H7 (cell line): ENCODE measurements at regions not wholly inside any gene's neighbourhood (a gene's known extent, or its start where the extent isn't known, plus 50 kb on each side); places are given as distances from the start of the nearest gene placed in this dataset.

Experiments
- DNase-seq: peaks from one replicate; pipeline ENCODE4 v3.0.0; 2012
- H3K27me3 ChIP-seq: 2 replicates; pipeline ENCODE4 v1.6.0; 2011; ENCODE audit warnings: mild to moderate bottlenecking, low read length; ENCODE audit not compliant: control insufficient read depth, insufficient read depth
- H3K36me3 ChIP-seq: replicated peaks from 2 replicates; pipeline ENCODE4 v1.5.1; 2011; ENCODE audit warnings: low read length; ENCODE audit not compliant: control insufficient read depth, insufficient read depth
- H3K4me3 ChIP-seq: 2 replicates; pipeline ENCODE4 v1.5.1; 2011; ENCODE audit warnings: low read depth, mild to moderate bottlenecking, control low read depth, low read length, moderate library complexity; ENCODE audit not compliant: insufficient read depth

- H3K36me3 ChIP-seq: no peaks in the 10 kb centered on the region
- no peaks in the 10 kb centered on the region for H3K27me3 ChIP-seq
- H3K4me3 ChIP-seq: no peak overlapping the region
- DNase-seq: no peak
Measured at GRCh38 chr18:26723981-26724380, 141.5 kb downstream of the AQP4 start.

DNA sequence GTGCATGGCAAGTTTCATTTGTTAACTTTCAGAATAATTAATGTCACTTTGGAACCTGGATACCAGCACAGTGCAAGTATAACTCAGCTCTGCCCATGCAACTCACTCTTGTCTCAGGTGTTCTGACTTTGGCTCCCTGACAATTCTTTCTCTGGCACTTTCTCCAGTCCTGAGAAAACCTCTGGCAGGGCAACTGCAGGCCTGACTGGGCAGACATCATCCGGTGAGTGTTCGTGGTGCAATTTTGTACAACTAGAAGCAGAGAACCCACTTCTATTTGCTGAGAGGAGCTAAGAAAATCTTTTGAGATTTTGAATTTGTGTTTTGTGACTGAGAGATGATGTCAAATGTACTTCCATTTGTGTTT, 143.0 kb downstream of the AQP4 start:
- Histone ChIP-seq H3K4me3 (no peak overlapping the region), H3K27me3 (no peaks in the 10 kb centered on the region), H3K36me3 (no peaks in the 10 kb centered on the region)
- no peak for DNase-seq

DNA sequence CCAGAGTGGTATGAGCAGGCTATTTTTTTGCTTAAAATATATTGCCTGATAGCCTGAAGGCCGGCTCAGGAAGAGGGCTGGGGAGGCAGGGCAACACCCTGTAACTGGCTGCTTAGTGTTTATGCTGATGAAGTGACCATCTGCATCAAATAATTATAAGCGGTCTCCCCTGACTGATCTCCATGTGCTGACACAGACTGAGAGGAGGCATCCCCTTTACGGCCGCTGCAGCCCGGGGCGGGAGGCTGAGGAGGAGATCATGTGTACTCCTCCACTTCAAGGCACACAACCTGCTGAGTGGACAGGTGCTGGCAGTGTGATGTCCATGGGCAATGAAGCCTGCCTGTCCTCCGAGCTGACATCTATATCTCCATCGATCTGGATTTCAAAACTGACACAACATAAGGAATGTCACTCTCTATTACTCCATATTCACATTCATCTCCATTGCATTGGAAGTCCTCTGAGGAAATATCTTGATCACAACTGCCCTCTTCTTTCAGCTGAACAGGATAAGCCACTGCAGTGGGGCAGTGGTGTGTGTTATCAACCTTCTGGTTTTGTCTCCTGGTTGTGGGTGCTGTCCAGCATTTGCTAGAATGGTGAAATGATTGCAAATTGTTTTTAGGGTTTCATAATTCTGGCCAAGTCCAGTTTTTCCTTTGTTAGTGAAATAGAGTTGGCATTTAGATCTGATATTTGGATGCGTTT, 143.5 kb downstream of the AQP4 start:
- no peaks in the 10 kb centered on the region for H3K36me3 ChIP-seq
- no peak overlapping the region for H3K4me3 ChIP-seq
- DNase-seq: no peak
- no peaks in the 10 kb centered on the region for H3K27me3 ChIP-seq

DNA sequence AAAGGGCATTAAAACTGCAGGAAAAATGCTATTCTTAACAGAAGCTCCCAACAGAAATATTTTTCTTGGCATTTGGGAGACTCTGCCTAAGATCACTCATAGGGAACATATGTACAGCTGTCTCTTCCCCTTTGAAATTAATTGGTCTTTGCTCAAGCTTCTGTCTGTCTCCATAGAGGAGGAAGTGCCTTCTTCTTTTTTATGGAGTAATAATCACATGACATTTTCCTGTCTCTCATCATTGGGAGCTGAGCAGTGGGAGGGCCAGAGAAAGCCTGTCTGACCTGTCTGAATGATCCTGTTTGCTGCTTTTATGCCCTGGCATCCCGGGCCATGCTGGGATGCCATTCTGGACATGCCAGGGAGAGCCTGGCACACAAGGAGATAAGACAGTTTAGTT, 145.6 kb downstream of the AQP4 start:
- DNase-seq: no peak

GRCh38 chr18:26717123-26717719, 148.3 kb downstream of the AQP4 start:
- no peak for DNase-seq
- Histone ChIP-seq H3K4me3 (no peak overlapping the region), H3K27me3 (no peaks in the 10 kb centered on the region), H3K36me3 (no peaks in the 10 kb centered on the region)

More for the DNA sequence above, 145.6 kb downstream of the AQP4 start:
- Histone ChIP-seq H3K36me3 (no peaks in the 10 kb centered on the region), H3K27me3 (no peaks in the 10 kb centered on the region), H3K4me3 (no peak overlapping the region)

DNA sequence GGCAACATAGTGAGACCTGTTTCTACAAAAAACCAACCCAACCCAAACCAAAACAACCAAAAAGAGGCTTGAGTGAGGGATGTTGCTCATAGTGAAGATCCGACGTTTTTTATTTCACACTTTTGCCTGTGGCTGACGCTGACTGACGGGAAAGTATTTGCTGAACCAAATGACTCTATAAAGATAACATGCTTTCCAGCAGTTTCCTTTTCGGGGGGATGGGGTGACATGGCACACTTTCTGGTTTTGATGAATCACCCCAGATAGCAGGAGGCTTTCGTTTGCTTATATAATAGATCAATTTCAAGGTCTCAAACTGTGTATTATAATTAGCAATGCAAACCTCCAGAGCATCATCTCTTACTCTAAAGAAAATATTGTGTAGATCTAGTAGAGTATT, 150.8 kb downstream of the AQP4 start:
- DNase-seq: no peak
- Histone ChIP-seq H3K4me3 (no peak overlapping the region), H3K27me3 (no peaks in the 10 kb centered on the region), H3K36me3 (no peaks in the 10 kb centered on the region)

GRCh38 chr18:26711756-26712155, 153.8 kb downstream of the AQP4 start:
- no peak for DNase-seq
- H3K4me3 ChIP-seq: no peak overlapping the region
- H3K27me3 ChIP-seq: no peaks in the 10 kb centered on the region
- no peaks in the 10 kb centered on the region for H3K36me3 ChIP-seq

DNA sequence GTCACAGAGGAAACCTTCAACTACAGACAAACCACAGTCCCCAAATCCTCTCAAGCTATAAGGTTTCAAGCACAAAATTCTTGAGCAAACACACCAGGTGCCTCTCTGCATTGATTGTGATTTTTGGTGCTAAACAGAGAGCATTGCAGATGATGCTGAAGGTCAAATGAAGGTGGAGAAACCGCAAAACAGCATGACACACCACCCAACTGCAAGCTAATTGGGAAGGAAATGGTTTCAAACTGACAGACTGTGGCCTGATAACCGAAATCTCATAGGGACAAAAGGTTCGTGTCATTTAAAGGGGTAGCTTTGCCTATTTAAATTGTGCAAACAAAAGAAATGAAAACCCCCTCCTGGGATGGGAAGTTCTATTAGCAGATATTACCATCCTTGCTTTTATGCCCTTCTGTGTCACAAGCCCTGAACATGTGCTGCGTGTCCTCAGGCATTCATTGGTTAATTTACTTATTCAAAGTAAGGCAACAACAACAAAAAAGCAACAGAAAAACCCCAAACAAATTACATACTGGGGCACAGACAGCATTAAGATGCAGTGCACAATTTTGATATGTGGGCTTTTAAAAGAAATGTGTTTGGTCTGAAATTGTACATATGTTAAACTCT, 154.9 kb downstream of the AQP4 start:
- H3K4me3 ChIP-seq: no peak overlapping the region
- no peaks in the 10 kb centered on the region for H3K36me3 ChIP-seq
- no peaks in the 10 kb centered on the region for H3K27me3 ChIP-seq
- DNase-seq: no peak

DNA sequence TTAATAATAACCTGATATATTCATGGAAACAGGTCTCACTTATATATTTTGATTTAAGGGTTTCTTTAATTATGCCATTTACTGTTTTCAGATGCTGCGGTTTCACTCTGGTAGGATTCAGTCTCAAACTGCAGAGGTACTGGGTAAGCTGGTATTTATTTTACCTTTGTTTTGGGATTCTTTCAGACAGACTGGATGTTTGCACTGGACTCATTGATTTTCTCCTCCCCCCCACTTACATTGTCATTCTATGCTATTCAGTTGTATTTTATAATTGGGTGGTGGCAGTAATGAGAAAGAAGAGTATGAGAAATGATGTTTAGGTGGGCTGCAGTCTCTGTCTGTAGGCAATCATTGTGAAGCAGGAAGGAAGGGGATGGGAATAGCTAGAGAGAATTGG, 155.6 kb downstream of the AQP4 start:
- H3K4me3 ChIP-seq: no peak overlapping the region
- H3K27me3 ChIP-seq: no peaks in the 10 kb centered on the region
- DNase-seq: no peak
- H3K36me3 ChIP-seq: no peaks in the 10 kb centered on the region

- H3K36me3 ChIP-seq: no peaks in the 10 kb centered on the region
- no peak overlapping the region for H3K4me3 ChIP-seq
- H3K27me3 ChIP-seq: no peaks in the 10 kb centered on the region
- DNase-seq: no peak
Measured at GRCh38 chr18:26708806-26709716, 156.4 kb downstream of the AQP4 start.

- peaks cover 6% of the 10 kb centered on the region for H3K27me3 ChIP-seq
- H3K4me3 ChIP-seq: no peak overlapping the region
- H3K36me3 ChIP-seq: no peaks in the 10 kb centered on the region
- DNase-seq: no peak
Measured at GRCh38 chr18:26706911-26707351, 158.6 kb downstream of the AQP4 start.

DNA sequence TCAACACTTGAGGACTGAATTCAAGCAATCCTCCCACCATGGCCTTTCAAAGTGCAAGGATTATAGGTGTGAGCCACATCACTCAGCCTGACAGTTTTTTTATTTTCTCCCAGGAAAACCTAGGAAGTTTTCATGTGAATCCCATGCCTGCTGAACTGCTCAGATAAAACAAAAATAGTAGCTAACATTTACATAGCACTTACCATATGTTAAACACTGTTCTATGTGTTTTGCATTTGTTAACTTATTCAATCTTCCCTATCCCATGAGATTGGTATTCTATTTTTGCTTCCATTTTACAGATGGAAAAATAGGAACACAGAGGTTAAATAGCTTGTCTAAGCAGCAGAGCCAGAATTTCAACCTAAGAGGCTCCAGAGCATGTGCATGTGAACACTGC, 157.4 kb upstream of the KCTD1 start:
- no peak for DNase-seq
- Histone ChIP-seq H3K27me3 (peaks cover 16% of the 10 kb centered on the region), H3K36me3 (no peaks in the 10 kb centered on the region), H3K4me3 (no peak overlapping the region)

GRCh38 chr18:26703170-26703930, 155.0 kb upstream of the KCTD1 start:
- peaks cover 33% of the 10 kb centered on the region for H3K27me3 ChIP-seq
- no peak for DNase-seq
- H3K36me3 ChIP-seq: no peaks in the 10 kb centered on the region
- H3K4me3 ChIP-seq: no peak overlapping the region

DNA sequence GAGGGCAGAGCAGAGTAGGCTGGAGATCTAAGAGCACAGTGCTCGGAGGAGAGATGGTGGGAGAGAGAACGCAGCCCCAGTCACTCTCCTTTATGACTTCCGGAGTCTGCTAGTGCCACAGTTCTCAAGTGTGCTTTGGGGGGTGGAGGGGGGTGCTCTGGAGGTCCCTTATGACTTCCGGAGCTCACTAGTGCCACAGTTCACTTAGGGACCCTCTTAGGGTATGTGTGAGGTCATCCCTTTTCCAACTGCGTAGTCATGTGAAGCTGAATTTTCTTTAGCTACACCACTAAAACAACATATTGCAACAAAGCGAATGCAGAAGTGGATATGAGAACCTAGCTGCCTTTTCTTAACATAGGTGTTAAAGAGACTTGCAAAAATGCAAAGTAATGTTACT, 153.7 kb upstream of the KCTD1 start:
- no peak for DNase-seq
- Histone ChIP-seq H3K36me3 (no peaks in the 10 kb centered on the region), H3K27me3 (peaks cover 37% of the 10 kb centered on the region), H3K4me3 (no peak overlapping the region)
